Brain microvascular endothelial cell (primary cell): ENCODE measurements at regions not wholly inside any gene's neighbourhood (a gene's known extent, or its start where the extent isn't known, plus 50 kb on each side); places are given as distances from the start of the nearest gene placed in this dataset.

Experiments used
- DNase-seq: peaks from one replicate; pipeline ENCODE4 v3.0.0-alpha.2; 2020
- H3K27ac ChIP-seq: fragments of 250-450 bp; sonication (Bioruptor Pico); 2 replicates; pipeline ENCODE4 v1.5.1; 2020; ENCODE audit warnings: mild to moderate bottlenecking, moderate library complexity
- H3K27me3 ChIP-seq: fragments of 250-450 bp; sonication (Bioruptor Pico); replicated peaks from 2 replicates; pipeline ENCODE4 v1.5.1; 2020; ENCODE audit warnings: mild to moderate bottlenecking
- H3K36me3 ChIP-seq: fragments of 250-450 bp; sonication (Bioruptor Pico); replicated peaks from 2 replicates; pipeline ENCODE4 v1.5.1; 2020; ENCODE audit warnings: mild to moderate bottlenecking
- H3K4me3 ChIP-seq: 2 replicates; pipeline ENCODE4 v1.5.1; 2011; ENCODE audit warnings: low read depth, mild to moderate bottlenecking, control low read depth, low read length, moderate library complexity
- CTCF ChIP-seq: IDR thresholded peaks from 2 replicates; pipeline ENCODE4 v1.5.1; 2011; ENCODE audit warnings: low read depth, mild to moderate bottlenecking, moderate library complexity, low read length, control low read depth, inconsistent platforms; ENCODE audit errors: missing control alignments
- in situ Hi-C: cut with HindIII; loops from 2 replicates; pipeline ENCODE4 v1.10.0; 2017; ENCODE audit warnings: low sequenced_read_pairs, low pct_ligation_motif_present

- H3K27ac ChIP-seq, result no peak overlapping the region
- H3K36me3 ChIP-seq, result no peaks in the 10 kb centered on the region
- in situ Hi-C loops, result no loop called here
- no peak for DNase-seq
- TF ChIP-seq CTCF, result no peak
- H3K4me3 ChIP-seq, result no peak overlapping the region
- no peaks in the 10 kb centered on the region for H3K27me3 ChIP-seq
These were observed 106.0 kb downstream of the ADAMTS15 start for GRCh38 chr11:130554241-130555055.

- Histone ChIP-seq H3K27ac (no peak overlapping the region), H3K27me3 (no peaks in the 10 kb centered on the region), H3K4me3 (no peak overlapping the region), H3K36me3 (no peaks in the 10 kb centered on the region)
- no peak for DNase-seq
- no peak for TF ChIP-seq CTCF
- in situ Hi-C loops, result no loop called here
These were observed 106.9 kb downstream of the ADAMTS15 start for GRCh38 chr11:130555251-130555841.

- Histone ChIP-seq H3K4me3 (no peak overlapping the region), H3K27ac (no peak overlapping the region), H3K27me3 (no peaks in the 10 kb centered on the region), H3K36me3 (no peaks in the 10 kb centered on the region)
- DNase-seq, result no peak
- in situ Hi-C loops, result no loop called here
- no peak for TF ChIP-seq CTCF
These were observed 111.7 kb downstream of the ADAMTS15 start for GRCh38 chr11:130560000-130560780.

GRCh38 chr11:130560781-130561109 lies 112.3 kb downstream of the ADAMTS15 start:
- H3K36me3 ChIP-seq, result no peaks in the 10 kb centered on the region
- peak overlapping the region; percentile 38 for H3K27ac ChIP-seq
- DNase-seq, result no peak
- no peak overlapping the region for H3K4me3 ChIP-seq
- no peaks in the 10 kb centered on the region for H3K27me3 ChIP-seq
- in situ Hi-C loops, result no loop called here
- no peak for TF ChIP-seq CTCF

- no peak for TF ChIP-seq CTCF
- no peak overlapping the region for H3K4me3 ChIP-seq
- no peaks in the 10 kb centered on the region for H3K27me3 ChIP-seq
- H3K27ac ChIP-seq, result peak overlapping the region; percentile 38
- no peaks in the 10 kb centered on the region for H3K36me3 ChIP-seq
- DNase-seq, result peak; percentile 70
- in situ Hi-C loops, result no loop called here
These were observed 113.0 kb downstream of the ADAMTS15 start for GRCh38 chr11:130561441-130561881.
